HEK293 (cell line): ENCODE measurements at regions not wholly inside any gene's neighbourhood (a gene's known extent, or its start where the extent isn't known, plus 50 kb on each side); places are given as distances from the start of the nearest gene placed in this dataset.
A peak's percentile ranks its signal among the peaks of the same experiment; 100 is the strongest.

Experiments
- CTCF ChIA-PET: fragments of 350-600 bp; formaldehyde crosslinking; extraction: SDS; loops from one replicate; lab custom pipeline; 2021; ENCODE audit warnings: antibody characterized with exemption; lab: Yijun Ruan, JAX
- POLR2A ChIA-PET: fragments of 300-600 bp; formaldehyde crosslinking; extraction: SDS; loops from one replicate; lab custom pipeline; 2020; ENCODE audit warnings: antibody characterized with exemption, inconsistent platforms; lab: Yijun Ruan, JAX
- H3K27ac ChIP-seq: fragments of 200-500 bp; sonication (Bioruptor generic); 2 replicates; pipeline ENCODE4 v1.5.1; 2014; ENCODE audit warnings: low read depth, low read length, control low read depth, inconsistent platforms; ENCODE audit errors: extremely low read depth
- H3K36me3 ChIP-seq, 2 experiments: fragments of 200-500 bp in 1 of 2; sonication (Bioruptor generic) in 1 of 2; 1 replicate in 1 of 2; 2 replicates in 1 of 2; pipeline ENCODE4 v1.5.1; 2014 to 2017; ENCODE audit warnings: inconsistent platforms in 2 of 2, low read length in 2 of 2; ENCODE audit not compliant: control insufficient read depth in 2 of 2, insufficient read depth in 1 of 2
- H3K4me1 ChIP-seq: fragments of 200-500 bp; sonication (Bioruptor generic); 2 replicates; pipeline ENCODE4 v1.5.1; 2014; ENCODE audit warnings: mild to moderate bottlenecking, low read length, inconsistent platforms; ENCODE audit not compliant: control insufficient read depth, insufficient read depth
- H3K4me3 ChIP-seq: 2 replicates; pipeline ENCODE4 v1.5.1; 2011; ENCODE audit warnings: low read depth, mild to moderate bottlenecking, control low read depth, low read length, moderate library complexity
- H3K9me3 ChIP-seq: fragments of 200-500 bp; sonication (Bioruptor generic); 2 replicates; pipeline ENCODE4 v1.5.1; 2014; ENCODE audit warnings: low read depth, low read length, inconsistent platforms; ENCODE audit not compliant: control insufficient read depth, insufficient read depth
- HOXC10 ChIP-seq: sonication (generic); formaldehyde crosslinking; IDR thresholded peaks from 2 replicates; pipeline ENCODE4 v1.8.1; 2023; ENCODE audit warnings: mild to moderate bottlenecking, missing genetic modification reagents
- RBAK ChIP-seq: fragments of 450-650 bp; formaldehyde crosslinking; IDR thresholded peaks from 2 replicates; pipeline ENCODE4 v1.5.1; 2016; ENCODE audit warnings: missing biosample characterization, missing genetic modification characterization
- SP3 ChIP-seq: fragments of 450-650 bp; formaldehyde crosslinking; IDR thresholded peaks from 2 replicates; pipeline ENCODE4 v1.5.1; 2016; ENCODE audit warnings: missing biosample characterization, missing genetic modification characterization
- SP7 ChIP-seq: fragments of 450-650 bp; formaldehyde crosslinking; IDR thresholded peaks from 2 replicates; pipeline ENCODE4 v1.5.1; 2016; ENCODE audit warnings: missing biosample characterization, missing genetic modification characterization
- ZIC2 ChIP-seq: fragments of 450-650 bp; formaldehyde crosslinking; IDR thresholded peaks from 2 replicates; pipeline ENCODE4 v1.5.1; 2016; ENCODE audit warnings: missing biosample characterization, missing genetic modification characterization
- ZNF10 ChIP-seq: fragments of 450-650 bp; formaldehyde crosslinking; IDR thresholded peaks from 2 replicates; pipeline ENCODE4 v1.5.1; 2017; ENCODE audit warnings: missing biosample characterization, missing genetic modification characterization
- ZNF132 ChIP-seq: fragments of 450-650 bp; formaldehyde crosslinking; IDR thresholded peaks from 2 replicates; pipeline ENCODE4 v1.5.1; 2017; ENCODE audit warnings: missing biosample characterization, missing genetic modification characterization, borderline replicate concordance
- ZNF140 ChIP-seq: fragments of 450-650 bp; formaldehyde crosslinking; IDR thresholded peaks from 2 replicates; pipeline ENCODE4 v1.5.1; 2016; ENCODE audit warnings: missing biosample characterization, missing genetic modification characterization
- ZNF155 ChIP-seq: fragments of 450-650 bp; formaldehyde crosslinking; IDR thresholded peaks from 2 replicates; pipeline ENCODE4 v1.5.1; 2016; ENCODE audit warnings: missing biosample characterization, missing genetic modification characterization
- ZNF157 ChIP-seq: fragments of 450-650 bp; formaldehyde crosslinking; IDR thresholded peaks from 2 replicates; pipeline ENCODE4 v1.5.1; 2016; ENCODE audit warnings: missing biosample characterization, missing genetic modification characterization
- ZNF211 ChIP-seq: fragments of 450-650 bp; formaldehyde crosslinking; IDR thresholded peaks from 2 replicates; pipeline ENCODE4 v1.5.1; 2016; ENCODE audit warnings: low read depth, missing biosample characterization, missing genetic modification characterization
- ZNF266 ChIP-seq: fragments of 450-650 bp; formaldehyde crosslinking; IDR thresholded peaks from 2 replicates; pipeline ENCODE4 v1.5.1; 2016; ENCODE audit warnings: missing biosample characterization, missing genetic modification characterization, low read depth
- ZNF48 ChIP-seq: fragments of 450-650 bp; formaldehyde crosslinking; IDR thresholded peaks from 2 replicates; pipeline ENCODE4 v1.5.1; 2016; ENCODE audit warnings: missing biosample characterization, missing genetic modification characterization
- ZNF777 ChIP-seq: fragments of 450-650 bp; formaldehyde crosslinking; IDR thresholded peaks from 2 replicates; pipeline ENCODE4 v1.5.1; 2017; ENCODE audit warnings: missing biosample characterization, missing genetic modification characterization, borderline replicate concordance
- ZNF792 ChIP-seq: fragments of 450-650 bp; formaldehyde crosslinking; IDR thresholded peaks from 2 replicates; pipeline ENCODE4 v1.5.1; 2016; ENCODE audit warnings: missing biosample characterization, missing genetic modification characterization
- TF ChIP-seq, protein P1 (sequence below): fragments of 450-650 bp; formaldehyde crosslinking; IDR thresholded peaks from 2 replicates; pipeline ENCODE4 v1.5.1; 2016; ENCODE audit warnings: missing biosample characterization, missing genetic modification characterization
- TF ChIP-seq, protein P2 (sequence below): fragments of 450-650 bp; formaldehyde crosslinking; IDR thresholded peaks from 2 replicates; pipeline ENCODE4 v1.5.1; 2017; ENCODE audit warnings: missing biosample characterization, missing genetic modification characterization
- TF ChIP-seq, protein P3 (sequence below): fragments of 450-650 bp; formaldehyde crosslinking; IDR thresholded peaks from 2 replicates; pipeline ENCODE4 v1.5.1; 2017; ENCODE audit warnings: missing biosample characterization, missing genetic modification characterization
- TF ChIP-seq, protein P4 (sequence below): fragments of 450-650 bp; formaldehyde crosslinking; IDR thresholded peaks from 2 replicates; pipeline ENCODE4 v1.5.1; 2016; ENCODE audit warnings: missing biosample characterization, missing genetic modification characterization

DNA sequence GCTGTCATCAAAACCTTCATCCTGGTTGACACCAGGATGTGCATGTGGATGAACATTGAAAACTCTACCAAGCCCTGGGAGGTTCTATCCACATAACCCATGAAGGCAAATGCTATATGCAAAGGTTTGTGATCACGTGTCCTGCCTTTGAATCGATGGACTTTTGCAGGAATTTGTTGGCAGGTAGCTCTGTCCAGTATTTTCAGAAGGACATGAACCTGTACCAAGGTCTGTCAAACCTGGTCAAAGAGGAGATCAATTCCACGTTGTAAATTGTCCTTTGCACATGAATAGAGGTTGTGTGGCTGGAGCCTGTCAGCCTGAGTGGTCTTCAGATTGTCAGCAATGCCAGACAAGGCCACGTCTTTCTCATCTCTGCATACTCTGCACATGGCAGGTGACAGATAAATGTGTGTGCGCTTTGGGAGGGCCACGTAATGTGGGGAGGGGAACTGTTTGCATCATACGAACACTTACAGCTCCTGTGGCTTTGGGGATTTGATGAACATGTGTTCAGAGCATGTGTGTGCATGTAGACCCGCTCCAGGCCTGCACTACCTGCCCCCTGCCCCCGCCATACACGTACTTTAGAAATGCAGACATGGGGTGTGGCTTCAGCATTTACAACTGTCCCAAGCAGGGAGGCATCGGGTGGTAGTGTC lies 169.1 kb downstream of the ERMARD start (continued):
- TF ChIP-seq, protein P1, sequence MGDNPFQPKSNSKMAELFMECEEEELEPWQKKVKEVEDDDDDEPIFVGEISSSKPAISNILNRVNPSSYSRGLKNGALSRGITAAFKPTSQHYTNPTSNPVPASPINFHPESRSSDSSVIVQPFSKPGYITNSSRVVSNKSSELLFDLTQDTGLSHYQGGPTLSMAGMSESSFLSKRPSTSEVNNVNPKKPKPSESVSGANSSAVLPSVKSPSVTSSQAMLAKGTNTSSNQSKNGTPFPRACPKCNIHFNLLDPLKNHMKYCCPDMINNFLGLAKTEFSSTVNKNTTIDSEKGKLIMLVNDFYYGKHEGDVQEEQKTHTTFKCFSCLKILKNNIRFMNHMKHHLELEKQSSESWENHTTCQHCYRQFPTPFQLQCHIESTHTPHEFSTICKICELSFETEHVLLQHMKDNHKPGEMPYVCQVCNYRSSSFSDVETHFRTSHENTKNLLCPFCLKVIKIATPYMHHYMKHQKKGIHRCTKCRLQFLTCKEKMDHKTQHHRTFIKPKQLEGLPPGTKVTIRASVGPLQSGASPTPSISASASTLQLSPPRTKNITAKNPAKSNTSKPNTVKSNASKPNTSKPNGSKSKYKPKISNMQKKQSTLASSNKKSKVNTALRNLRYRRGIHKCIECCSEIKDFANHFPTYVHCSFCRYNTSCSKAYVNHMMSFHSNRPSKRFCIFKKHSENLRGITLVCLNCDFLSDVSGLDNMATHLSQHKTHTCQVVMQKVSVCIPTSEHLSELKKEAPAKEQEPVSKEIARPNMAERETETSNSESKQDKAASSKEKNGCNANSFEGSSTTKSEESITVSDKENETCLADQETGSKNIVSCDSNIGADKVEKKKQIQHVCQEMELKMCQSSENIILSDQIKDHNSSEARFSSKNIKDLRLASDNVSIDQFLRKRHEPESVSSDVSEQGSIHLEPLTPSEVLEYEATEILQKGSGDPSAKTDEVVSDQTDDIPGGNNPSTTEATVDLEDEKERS (tag by site-specific recombination): no peak
- no peak for TF ChIP-seq SP3 (tag by site-specific recombination)
- TF ChIP-seq ZNF266: no peak

DNA sequence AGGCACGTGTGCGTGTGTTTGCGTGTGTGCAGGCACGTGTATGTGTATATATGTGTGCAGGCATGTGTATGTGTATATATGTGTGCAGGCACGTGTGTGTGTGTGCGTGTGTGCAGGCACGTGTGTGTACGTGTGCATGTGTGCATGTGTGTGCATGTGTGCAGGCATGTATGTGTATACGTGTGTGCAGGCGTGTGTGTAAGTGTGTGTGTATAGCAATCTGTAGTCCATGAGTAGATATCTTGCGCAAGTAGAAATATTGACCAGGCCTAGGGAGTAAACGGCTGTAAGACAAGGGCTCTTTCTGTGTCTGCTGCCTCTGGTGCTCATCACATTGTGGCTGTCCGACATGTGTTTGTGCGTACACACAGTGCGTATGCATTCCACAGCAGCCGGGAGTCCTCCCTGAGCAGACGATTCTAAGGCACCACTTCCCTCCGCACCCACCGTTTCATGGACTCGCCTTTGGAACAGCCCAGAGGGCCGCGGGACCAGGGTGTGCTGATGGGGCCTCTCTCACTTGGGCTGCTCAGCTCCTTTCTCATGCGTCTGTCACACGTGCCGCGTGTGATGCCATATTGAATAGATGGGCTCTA lies 167.6 kb downstream of the ERMARD start:
- CTCF ChIA-PET: no interaction called here
- H3K4me3 ChIP-seq: no peak overlapping the region

DNA sequence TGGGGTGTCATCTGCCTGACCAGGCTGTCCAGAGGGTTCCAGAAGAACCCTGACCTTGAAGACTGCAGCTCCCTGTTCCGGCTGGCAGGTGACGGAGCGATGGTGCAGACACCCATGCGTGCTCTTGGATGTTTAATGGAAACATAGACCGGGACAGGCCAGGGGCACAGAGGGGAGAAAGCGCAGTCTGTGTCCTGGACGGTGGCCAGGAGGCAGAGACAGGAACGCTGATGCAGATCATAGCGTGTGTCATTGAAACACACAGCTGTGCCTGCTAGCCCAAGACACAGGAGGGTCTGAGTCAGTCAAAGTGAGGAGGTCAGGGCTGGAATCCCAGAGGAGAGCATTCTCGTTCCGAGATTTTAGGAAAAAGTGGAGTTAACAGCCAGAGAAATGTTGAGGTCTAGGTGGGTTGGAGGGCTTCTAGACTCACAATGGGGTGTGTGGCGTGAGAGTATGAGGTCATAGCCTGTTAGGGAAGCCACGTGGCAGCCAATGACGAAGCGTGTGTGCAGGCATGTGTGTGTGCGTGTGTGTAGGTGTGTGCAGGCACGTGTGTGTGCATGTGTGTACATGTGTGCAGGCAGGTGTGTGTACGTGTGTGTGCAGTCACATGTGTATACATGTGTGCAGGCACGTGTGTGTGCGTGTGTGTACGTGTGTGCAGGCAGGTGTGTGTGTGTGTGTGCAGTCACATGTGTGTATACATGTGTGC lies 167.0 kb downstream of the ERMARD start:
- no peak overlapping the region for H3K4me3 ChIP-seq
- H3K27ac ChIP-seq: no peak overlapping the region
- ChIA-PET CTCF (no interaction called here), POLR2A (no interaction called here)
- H3K9me3 ChIP-seq: no peaks in the 10 kb centered on the region
- H3K4me1 ChIP-seq: no peaks in the 10 kb centered on the region
- TF ChIP-seq, protein P2, sequence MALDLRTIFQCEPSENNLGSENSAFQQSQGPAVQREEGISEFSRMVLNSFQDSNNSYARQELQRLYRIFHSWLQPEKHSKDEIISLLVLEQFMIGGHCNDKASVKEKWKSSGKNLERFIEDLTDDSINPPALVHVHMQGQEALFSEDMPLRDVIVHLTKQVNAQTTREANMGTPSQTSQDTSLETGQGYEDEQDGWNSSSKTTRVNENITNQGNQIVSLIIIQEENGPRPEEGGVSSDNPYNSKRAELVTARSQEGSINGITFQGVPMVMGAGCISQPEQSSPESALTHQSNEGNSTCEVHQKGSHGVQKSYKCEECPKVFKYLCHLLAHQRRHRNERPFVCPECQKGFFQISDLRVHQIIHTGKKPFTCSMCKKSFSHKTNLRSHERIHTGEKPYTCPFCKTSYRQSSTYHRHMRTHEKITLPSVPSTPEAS (tag by site-specific recombination): peak; percentile 77
- TF ChIP-seq ZIC2 (tag by site-specific recombination): no peak
- no peaks in the 10 kb centered on the region for H3K36me3 ChIP-seq

More for the DNA sequence above, 167.6 kb downstream of the ERMARD start:
- Histone ChIP-seq H3K36me3 (no peaks in the 10 kb centered on the region), H3K27ac (no peak overlapping the region), H3K4me1 (no peaks in the 10 kb centered on the region), H3K9me3 (no peaks in the 10 kb centered on the region)
- TF ChIP-seq, protein P2 (tag by site-specific recombination): peak; percentile 8; the same call in 1 of the 2 replicates
- TF ChIP-seq ZNF48 (tag by site-specific recombination): no peak
- POLR2A ChIA-PET: no interaction called here

DNA sequence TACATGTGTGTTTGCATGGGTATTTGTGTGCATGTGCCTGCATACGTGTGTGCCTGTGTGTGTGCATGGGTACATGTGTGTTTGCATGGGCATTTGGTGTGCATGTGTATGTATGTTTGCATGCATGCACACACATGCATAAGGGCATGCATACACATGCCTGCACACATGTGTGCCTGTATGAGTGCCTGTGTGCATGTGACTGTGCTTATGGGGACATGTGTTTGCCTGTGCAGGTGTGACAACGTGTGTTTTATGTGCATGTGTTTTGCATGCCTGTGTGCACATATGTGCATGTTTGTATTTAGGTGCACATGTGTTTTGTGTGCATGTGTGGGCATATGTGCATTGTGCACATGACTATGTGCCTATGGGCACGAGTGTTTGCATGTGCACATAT lies 165.7 kb downstream of the ERMARD start:
- ChIA-PET POLR2A (no interaction called here), CTCF (no interaction called here)
- Histone ChIP-seq H3K4me1 (no peaks in the 10 kb centered on the region), H3K9me3 (no peaks in the 10 kb centered on the region), H3K4me3 (no peak overlapping the region), H3K36me3 (no peaks in the 10 kb centered on the region), H3K27ac (no peak overlapping the region)
- TF ChIP-seq ZNF211: no peak
- no peak for TF ChIP-seq ZNF157 (tag by site-specific recombination)
- no peak for TF ChIP-seq SP7 (tag by site-specific recombination)
- TF ChIP-seq, protein P3, sequence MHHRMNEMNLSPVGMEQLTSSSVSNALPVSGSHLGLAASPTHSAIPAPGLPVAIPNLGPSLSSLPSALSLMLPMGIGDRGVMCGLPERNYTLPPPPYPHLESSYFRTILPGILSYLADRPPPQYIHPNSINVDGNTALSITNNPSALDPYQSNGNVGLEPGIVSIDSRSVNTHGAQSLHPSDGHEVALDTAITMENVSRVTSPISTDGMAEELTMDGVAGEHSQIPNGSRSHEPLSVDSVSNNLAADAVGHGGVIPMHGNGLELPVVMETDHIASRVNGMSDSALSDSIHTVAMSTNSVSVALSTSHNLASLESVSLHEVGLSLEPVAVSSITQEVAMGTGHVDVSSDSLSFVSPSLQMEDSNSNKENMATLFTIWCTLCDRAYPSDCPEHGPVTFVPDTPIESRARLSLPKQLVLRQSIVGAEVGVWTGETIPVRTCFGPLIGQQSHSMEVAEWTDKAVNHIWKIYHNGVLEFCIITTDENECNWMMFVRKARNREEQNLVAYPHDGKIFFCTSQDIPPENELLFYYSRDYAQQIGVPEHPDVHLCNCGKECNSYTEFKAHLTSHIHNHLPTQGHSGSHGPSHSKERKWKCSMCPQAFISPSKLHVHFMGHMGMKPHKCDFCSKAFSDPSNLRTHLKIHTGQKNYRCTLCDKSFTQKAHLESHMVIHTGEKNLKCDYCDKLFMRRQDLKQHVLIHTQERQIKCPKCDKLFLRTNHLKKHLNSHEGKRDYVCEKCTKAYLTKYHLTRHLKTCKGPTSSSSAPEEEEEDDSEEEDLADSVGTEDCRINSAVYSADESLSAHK (tag by site-specific recombination): no peak
- no peak for TF ChIP-seq ZNF140 (tag by site-specific recombination)
- TF ChIP-seq ZNF777 (tag by site-specific recombination): no peak
- no peak for TF ChIP-seq ZNF155 (tag by site-specific recombination)
- TF ChIP-seq ZNF10 (tag by site-specific recombination): no peak
- TF ChIP-seq RBAK (tag by site-specific recombination): no peak
- no peak for TF ChIP-seq HOXC10 (CRISPR knock-in tag)
- no peak for TF ChIP-seq ZNF132 (tag by site-specific recombination)
- TF ChIP-seq, protein P4, sequence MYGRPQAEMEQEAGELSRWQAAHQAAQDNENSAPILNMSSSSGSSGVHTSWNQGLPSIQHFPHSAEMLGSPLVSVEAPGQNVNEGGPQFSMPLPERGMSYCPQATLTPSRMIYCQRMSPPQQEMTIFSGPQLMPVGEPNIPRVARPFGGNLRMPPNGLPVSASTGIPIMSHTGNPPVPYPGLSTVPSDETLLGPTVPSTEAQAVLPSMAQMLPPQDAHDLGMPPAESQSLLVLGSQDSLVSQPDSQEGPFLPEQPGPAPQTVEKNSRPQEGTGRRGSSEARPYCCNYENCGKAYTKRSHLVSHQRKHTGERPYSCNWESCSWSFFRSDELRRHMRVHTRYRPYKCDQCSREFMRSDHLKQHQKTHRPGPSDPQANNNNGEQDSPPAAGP: no peak
- TF ChIP-seq ZNF792 (tag by site-specific recombination): no peak
